ENCODE measurements at regions not wholly inside any gene's neighbourhood (a gene's known extent, or its start where the extent isn't known, plus 50 kb on each side); places are given as distances from the start of the nearest gene placed in this dataset.

GRCh38 chr1:216908126-216908525, 184.9 kb upstream of the ESRRG start:
- no peak for DNase-seq

- DNase-seq, result no peak
Observed at GRCh38 chr1:216907100-216907499, 183.9 kb upstream of the ESRRG start.

GRCh38 chr1:216905781-216906180, 182.6 kb upstream of the ESRRG start:
- no peak for DNase-seq

GRCh38 chr1:216905137-216905536, 181.9 kb upstream of the ESRRG start:
- DNase-seq, result no peak

- DNase-seq, result no peak
Observed at GRCh38 chr1:216904471-216904870, 181.2 kb upstream of the ESRRG start.

- DNase-seq, result no peak
Observed at GRCh38 chr1:216903382-216903740, 180.1 kb upstream of the ESRRG start.

- no peak for DNase-seq
Observed at GRCh38 chr1:216902669-216903381, 179.6 kb upstream of the ESRRG start.

- no peak for DNase-seq
Observed at GRCh38 chr1:216900116-216900620, 176.9 kb upstream of the ESRRG start.

GRCh38 chr1:216898801-216899200, 175.6 kb upstream of the ESRRG start:
- DNase-seq, result no peak

- DNase-seq, result no peak
Observed at GRCh38 chr1:216896146-216896545, 172.9 kb upstream of the ESRRG start.

- no peak for DNase-seq
Observed at GRCh38 chr1:216894494-216894893, 171.3 kb upstream of the ESRRG start.

- no peak for DNase-seq
Observed at GRCh38 chr1:216892581-216893160, 169.4 kb upstream of the ESRRG start.

- no peak for DNase-seq
Observed at GRCh38 chr1:216890871-216891270, 167.6 kb upstream of the ESRRG start.

- no peak for DNase-seq
Observed at GRCh38 chr1:216888731-216889130, 165.5 kb upstream of the ESRRG start.

- no peak for DNase-seq
Observed at GRCh38 chr1:216887032-216887431, 163.8 kb upstream of the ESRRG start.

- DNase-seq, result no peak
Observed at GRCh38 chr1:216884614-216885229, 161.5 kb upstream of the ESRRG start.

- no peak for DNase-seq
Observed at GRCh38 chr1:216883518-216883917, 160.3 kb upstream of the ESRRG start.

GRCh38 chr1:216881695-216882094, 158.5 kb upstream of the ESRRG start:
- no peak for DNase-seq

- DNase-seq, result no peak
Observed at GRCh38 chr1:216866714-216867113, 143.5 kb upstream of the ESRRG start.

- DNase-seq, result no peak
Observed at GRCh38 chr1:216855810-216856209, 132.6 kb upstream of the ESRRG start.

GRCh38 chr1:216854836-216855484, 131.7 kb upstream of the ESRRG start:
- no peak for DNase-seq

GRCh38 chr1:216851073-216851472, 127.8 kb upstream of the ESRRG start:
- no peak for DNase-seq

GRCh38 chr1:216849146-216849545, 125.9 kb upstream of the ESRRG start:
- DNase-seq, result no peak
